ENCODE measurements at regions not wholly inside any gene's neighbourhood (a gene's known extent, or its start where the extent isn't known, plus 50 kb on each side); places are given as distances from the start of the nearest gene placed in this dataset.
"Not testable (repeated sequence)": the region's sequence is repeated elsewhere in the genome, so short reads cannot be mapped to it uniquely, and the experiment has no call there.

- Histone ChIP-seq H3K23ac (ENCODE audit: low read length in 2 of 2) (no peak overlapping the region), H3K9ac (ENCODE audit: low read length) (no peak overlapping the region), H2BK5ac (ENCODE audit: low read depth, low read length, poor library complexity, severe bottlenecking) (no peak overlapping the region), H2BK12ac (ENCODE audit: low read length in 2 of 2) (no peak overlapping the region), H3K14ac (ENCODE audit: low read length in 2 of 2) (no peak overlapping the region), H3K4me3 (ENCODE audit: insufficient read depth in 1 of 2, low read depth in 1 of 2, low read length in 2 of 2) (no peak overlapping the region), H3K9me3 (ENCODE audit: control insufficient read depth, low read length) (no peaks in the 10 kb centered on the region), H2AK5ac (ENCODE audit: low read length, severe bottlenecking) (no peak overlapping the region), H2BK120ac (ENCODE audit: low read depth, low read length) (no peak overlapping the region), H2BK15ac (ENCODE audit: low read depth, poor library complexity, severe bottlenecking) (no peak overlapping the region), H3K18ac (ENCODE audit: low read depth in 1 of 2, low read length in 2 of 2) (no peak overlapping the region), H3K27me3 (ENCODE audit: control insufficient read depth in 1 of 2, insufficient read depth in 1 of 2, low read length in 2 of 2) (no peaks in the 10 kb centered on the region), H3K79me1 (replicated peaks; ENCODE audit: low read length, poor library complexity, severe bottlenecking) (no peaks in the 10 kb centered on the region), H2AFZ (ENCODE audit: low read depth, low read length) (no peak overlapping the region), H3K4ac (ENCODE audit: low read depth in 1 of 2, low read length in 2 of 2) (no peak overlapping the region), H3K4me2 (ENCODE audit: low read length, poor library complexity, severe bottlenecking) (peak overlapping the region; percentile 13), H4K8ac (ENCODE audit: low read length) (no peak overlapping the region), H3K36me3 (ENCODE audit: control insufficient read depth in 1 of 2, insufficient read depth in 2 of 2, low read depth in 1 of 2, low read length in 2 of 2) (no peaks in the 10 kb centered on the region), H4K91ac (ENCODE audit: low read length) (no peak overlapping the region), H3K27ac (ENCODE audit: low read length, poor library complexity, severe bottlenecking) (no peak overlapping the region), H3K4me1 (ENCODE audit: control insufficient read depth, insufficient read depth, low read depth, low read length) (peaks cover 3% of the 10 kb centered on the region)
- WGBS: 87% methylated on average over 7 of the region's 7 CpGs
- DNase-seq: no peak
Measured at GRCh38 chr12:67893022-67893580, 96.1 kb upstream of the IFNG-AS1 start.

GRCh38 chr12:67900418-67900817 is 88.8 kb upstream of the IFNG-AS1 start:
- not testable (repeated sequence) for H4K91ac ChIP-seq (ENCODE audit: low read length); H2BK5ac ChIP-seq (ENCODE audit: low read depth, low read length, poor library complexity, severe bottlenecking); H3K4me3 ChIP-seq (ENCODE audit: insufficient read depth in 1 of 2, low read depth in 1 of 2, low read length in 2 of 2); DNase-seq; H2BK15ac ChIP-seq (ENCODE audit: low read depth, poor library complexity, severe bottlenecking); H3K23ac ChIP-seq (ENCODE audit: low read length in 2 of 2); H4K8ac ChIP-seq (ENCODE audit: low read length); H3K4me2 ChIP-seq (ENCODE audit: low read length, poor library complexity, severe bottlenecking); H2BK120ac ChIP-seq (ENCODE audit: low read depth, low read length); H3K4me1 ChIP-seq (ENCODE audit: control insufficient read depth, insufficient read depth, low read depth, low read length); H2AK5ac ChIP-seq (ENCODE audit: low read length, severe bottlenecking); H3K79me1 ChIP-seq (replicated peaks; ENCODE audit: low read length, poor library complexity, severe bottlenecking); H3K4ac ChIP-seq (ENCODE audit: low read depth in 1 of 2, low read length in 2 of 2); H2AFZ ChIP-seq (ENCODE audit: low read depth, low read length); H3K9me3 ChIP-seq (ENCODE audit: control insufficient read depth, low read length); H3K36me3 ChIP-seq (ENCODE audit: control insufficient read depth in 1 of 2, insufficient read depth in 2 of 2, low read depth in 1 of 2, low read length in 2 of 2); H3K18ac ChIP-seq (ENCODE audit: low read depth in 1 of 2, low read length in 2 of 2); H3K27me3 ChIP-seq (ENCODE audit: control insufficient read depth in 1 of 2, insufficient read depth in 1 of 2, low read length in 2 of 2); H3K9ac ChIP-seq (ENCODE audit: low read length); H3K14ac ChIP-seq (ENCODE audit: low read length in 2 of 2); H2BK12ac ChIP-seq (ENCODE audit: low read length in 2 of 2); H3K27ac ChIP-seq (ENCODE audit: low read length, poor library complexity, severe bottlenecking)
- WGBS: 87% methylated on average over 10 of the region's 13 CpGs

GRCh38 chr12:67909091-67909531 is 80.1 kb upstream of the IFNG-AS1 start:
- Histone ChIP-seq H2AFZ (ENCODE audit: low read depth, low read length) (no peak overlapping the region), H3K27ac (ENCODE audit: low read length, poor library complexity, severe bottlenecking) (peak overlapping the region; percentile 99), H3K27me3 (ENCODE audit: control insufficient read depth in 1 of 2, insufficient read depth in 1 of 2, low read length in 2 of 2) (no peaks in the 10 kb centered on the region), H2BK12ac (ENCODE audit: low read length in 2 of 2) (no peak overlapping the region), H3K18ac (ENCODE audit: low read depth in 1 of 2, low read length in 2 of 2) (no peak overlapping the region), H3K9ac (ENCODE audit: low read length) (no peak overlapping the region), H3K4ac (ENCODE audit: low read depth in 1 of 2, low read length in 2 of 2) (no peak overlapping the region), H3K36me3 (ENCODE audit: control insufficient read depth in 1 of 2, insufficient read depth in 2 of 2, low read depth in 1 of 2, low read length in 2 of 2) (no peaks in the 10 kb centered on the region), H2BK5ac (ENCODE audit: low read depth, low read length, poor library complexity, severe bottlenecking) (peak overlapping the region; percentile 66), H3K4me1 (ENCODE audit: control insufficient read depth, insufficient read depth, low read depth, low read length) (peaks cover 2% of the 10 kb centered on the region), H3K4me3 (ENCODE audit: insufficient read depth in 1 of 2, low read depth in 1 of 2, low read length in 2 of 2) (no peak overlapping the region), H2AK5ac (ENCODE audit: low read length, severe bottlenecking) (peak overlapping the region; percentile 89), H3K23ac (ENCODE audit: low read length in 2 of 2) (no peak overlapping the region), H3K9me3 (ENCODE audit: control insufficient read depth, low read length) (no peaks in the 10 kb centered on the region), H3K14ac (ENCODE audit: low read length in 2 of 2) (no peak overlapping the region), H3K79me1 (replicated peaks; ENCODE audit: low read length, poor library complexity, severe bottlenecking) (no peaks in the 10 kb centered on the region), H2BK120ac (ENCODE audit: low read depth, low read length) (no peak overlapping the region), H4K8ac (ENCODE audit: low read length) (no peak overlapping the region), H2BK15ac (ENCODE audit: low read depth, poor library complexity, severe bottlenecking) (no peak overlapping the region), H3K4me2 (ENCODE audit: low read length, poor library complexity, severe bottlenecking) (no peak overlapping the region), H4K91ac (ENCODE audit: low read length) (no peak overlapping the region)
- peak; percentile 59 for DNase-seq
- WGBS: 49% methylated on average over 4 of the region's 4 CpGs

GRCh38 chr12:67909681-67910080 is 79.6 kb upstream of the IFNG-AS1 start:
- no peaks in the 10 kb centered on the region for H3K79me1 ChIP-seq (replicated peaks; ENCODE audit: low read length, poor library complexity, severe bottlenecking)
- no peak overlapping the region for H3K4ac ChIP-seq (ENCODE audit: low read depth in 1 of 2, low read length in 2 of 2)
- H3K27me3 ChIP-seq (ENCODE audit: control insufficient read depth in 1 of 2, insufficient read depth in 1 of 2, low read length in 2 of 2): no peaks in the 10 kb centered on the region
- no peak overlapping the region for H3K23ac ChIP-seq (ENCODE audit: low read length in 2 of 2)
- peak overlapping the region; percentile 27 for H3K9ac ChIP-seq (ENCODE audit: low read length)
- H4K8ac ChIP-seq (ENCODE audit: low read length): no peak overlapping the region
- H3K4me2 ChIP-seq (ENCODE audit: low read length, poor library complexity, severe bottlenecking): no peak overlapping the region
- H2BK12ac ChIP-seq (ENCODE audit: low read length in 2 of 2): no peak overlapping the region
- H2AFZ ChIP-seq (ENCODE audit: low read depth, low read length): no peak overlapping the region
- H3K4me1 ChIP-seq (ENCODE audit: control insufficient read depth, insufficient read depth, low read depth, low read length): peaks cover 2% of the 10 kb centered on the region
- 92% methylated on average over 1 of the region's 2 CpGs for WGBS
- H3K27ac ChIP-seq (ENCODE audit: low read length, poor library complexity, severe bottlenecking): peak overlapping the region; percentile 99
- H3K14ac ChIP-seq (ENCODE audit: low read length in 2 of 2): no peak overlapping the region
- no peak overlapping the region for H2BK15ac ChIP-seq (ENCODE audit: low read depth, poor library complexity, severe bottlenecking)
- no peak overlapping the region for H2BK120ac ChIP-seq (ENCODE audit: low read depth, low read length)
- H4K91ac ChIP-seq (ENCODE audit: low read length): no peak overlapping the region
- DNase-seq: peak; percentile 24
- peak overlapping the region; percentile 98 for H2AK5ac ChIP-seq (ENCODE audit: low read length, severe bottlenecking)
- no peak overlapping the region for H3K18ac ChIP-seq (ENCODE audit: low read depth in 1 of 2, low read length in 2 of 2)
- H3K36me3 ChIP-seq (ENCODE audit: control insufficient read depth in 1 of 2, insufficient read depth in 2 of 2, low read depth in 1 of 2, low read length in 2 of 2): no peaks in the 10 kb centered on the region
- H2BK5ac ChIP-seq (ENCODE audit: low read depth, low read length, poor library complexity, severe bottlenecking): peak overlapping the region; percentile 98
- H3K4me3 ChIP-seq (ENCODE audit: insufficient read depth in 1 of 2, low read depth in 1 of 2, low read length in 2 of 2): no peak overlapping the region
- H3K9me3 ChIP-seq (ENCODE audit: control insufficient read depth, low read length): no peaks in the 10 kb centered on the region

Measured in mesenchymal stem cell (in vitro differentiated cells and primary cell).